PC-3 (cell line): ENCODE measurements at regions not wholly inside any gene's neighbourhood (a gene's known extent, or its start where the extent isn't known, plus 50 kb on each side); places are given as distances from the start of the nearest gene placed in this dataset.

Experiments
- CTCF ChIP-seq: fragments of 300-600 bp; sonication (generic); conservative IDR thresholded peaks from 2 replicates; pipeline ENCODE4 v1.5.1; 2017; ENCODE audit warnings: antibody characterized with exemption, low read depth, mild to moderate bottlenecking, low read length
- EZH2 ChIP-seq: fragments of 300-600 bp; sonication (generic); IDR thresholded peaks from one replicate; pipeline ENCODE4 v1.6.1; 2017; ENCODE audit warnings: antibody characterized with exemption, mild to moderate bottlenecking, low read length; ENCODE audit not compliant: unreplicated experiment
- EZH2phosphoT487 ChIP-seq: fragments of 300-600 bp; sonication (generic); IDR thresholded peaks from 2 replicates; pipeline ENCODE4 v1.6.1; 2018; ENCODE audit warnings: mild to moderate bottlenecking, antibody characterized with exemption, low read length, borderline replicate concordance

GRCh38 chr3:69639851-69640250 is 99.4 kb upstream of the MITF start:
- TF ChIP-seq EZH2, result no peak
- no peak for TF ChIP-seq CTCF
- no peak for TF ChIP-seq EZH2phosphoT487
